A549 (cell line): ENCODE measurements at regions not wholly inside any gene's neighbourhood (a gene's known extent, or its start where the extent isn't known, plus 50 kb on each side); places are given as distances from the start of the nearest gene placed in this dataset.
A peak's percentile ranks its signal among the peaks of the same experiment; 100 is the strongest.

Source experiments
- ATAC-seq, 2 experiments: fragments of 200-7000 bp in 1 of 2; fragments of >200 bp in 1 of 2; cut with Nextera tagmentation in 1 of 2; cut with Tn5 transposase in 1 of 2; 3 replicates each; pipeline versions ENCODE4 v1.8.0 to v1.9.1; 2018 to 2020; ENCODE audit warnings: mild to moderate bottlenecking in 1 of 2, moderate library complexity in 1 of 2
- CTCF ChIA-PET: fragments of 300-600 bp; sonication (Branson Sonifier 250); formaldehyde crosslinking; extraction: SDS; loops from one replicate; lab custom pipeline; 2021; ENCODE audit warnings: antibody characterized with exemption, inconsistent platforms; lab: Yijun Ruan, JAX
- POLR2A ChIA-PET: fragments of 350-600 bp; formaldehyde crosslinking; extraction: SDS; loops from one replicate; lab custom pipeline; 2021; ENCODE audit warnings: antibody characterized with exemption, inconsistent platforms; lab: Yijun Ruan, JAX
- DNase-seq, 2 experiments: peaks; one replicate each; pipeline versions ENCODE4 v3.0.0 to v3.0.0-alpha.2; 2011 to 2016; ENCODE audit warnings: low read depth in 1 of 2, low spot score in 1 of 2
- FAIRE-seq: peaks from 2 replicates; lab custom pipeline; 2011; peaks lifted over from hg19 to GRCh38; lab: Jason Lieb, UNC
- H3K27ac ChIP-seq, 2 experiments: fragments of >200 bp; sonication (Bioruptor Twin); formaldehyde crosslinking; 3 replicates each; pipeline ENCODE4 v1.5.1; 2016 to 2017
- H3K4me1 ChIP-seq: fragments of >200 bp; sonication (Bioruptor Twin); formaldehyde crosslinking; 3 replicates; pipeline ENCODE4 v1.6.1; 2016
- H3K4me2 ChIP-seq: fragments of >200 bp; sonication (Bioruptor Twin); formaldehyde crosslinking; 3 replicates; pipeline ENCODE4 v1.6.1; 2016
- H3K4me3 ChIP-seq: fragments of >200 bp; sonication (Bioruptor Twin); formaldehyde crosslinking; 3 replicates; pipeline ENCODE4 v1.5.1; 2016
- H3K9me3 ChIP-seq: fragments of >200 bp; sonication (Bioruptor Twin); formaldehyde crosslinking; 3 replicates; pipeline ENCODE4 v1.6.1; 2016
- BCL3 ChIP-seq: fragments of >200 bp; sonication (Bioruptor Twin); formaldehyde crosslinking; IDR thresholded peaks from 3 replicates; pipeline ENCODE4 v1.6.1; 2016
- BHLHE40 ChIP-seq: IDR thresholded peaks from 2 replicates; pipeline ENCODE4 v1.6.1; 2012; ENCODE audit warnings: low read depth, low read length, inconsistent platforms
- CBX2 ChIP-seq: fragments of 200-600 bp; sonication (generic); IDR thresholded peaks from 2 replicates; pipeline ENCODE4 v1.6.1; 2016; ENCODE audit warnings: low read depth, mild to moderate bottlenecking, borderline replicate concordance
- CEBPB ChIP-seq, 2 experiments: fragments of >200 bp in 1 of 2; sonication (Bioruptor Twin) in 1 of 2; formaldehyde crosslinking in 1 of 2; IDR thresholded peaks; 2 replicates each; pipeline ENCODE4 v1.6.1; 2012 to 2016
- CHD4 ChIP-seq: fragments of 200-600 bp; sonication (generic); IDR thresholded peaks from 2 replicates; pipeline ENCODE4 v1.6.1; 2016; ENCODE audit warnings: antibody characterized with exemption, mild to moderate bottlenecking, borderline replicate concordance
- E2F6 ChIP-seq: IDR thresholded peaks from 2 replicates; pipeline ENCODE4 v1.6.1; 2012; ENCODE audit warnings: low read depth, borderline replicate concordance
- EHF ChIP-seq: fragments of 250-450 bp; sonication (Bioruptor Pico); IDR thresholded peaks from 2 replicates; pipeline ENCODE4 v1.5.0; 2020; ENCODE audit warnings: mild to moderate bottlenecking
- EHMT2 ChIP-seq: fragments of 200-600 bp; sonication (generic); IDR thresholded peaks from 2 replicates; pipeline ENCODE4 v1.6.1; 2016; ENCODE audit warnings: antibody characterized with exemption, low read depth, mild to moderate bottlenecking, moderate library complexity
- ELK1 ChIP-seq: fragments of 150-350 bp; IDR thresholded peaks from 2 replicates; pipeline ENCODE4 v1.6.1; 2014; ENCODE audit warnings: low read depth, mild to moderate bottlenecking, low read length
- EP300 ChIP-seq, 2 experiments: fragments of >200 bp; sonication (Bioruptor Twin); formaldehyde crosslinking; IDR thresholded peaks; 2 replicates in 1 of 2; 3 replicates in 1 of 2; pipeline ENCODE4 v1.6.1; 2016 to 2017
- ESRRA ChIP-seq: fragments of 150-350 bp; IDR thresholded peaks from 2 replicates; pipeline ENCODE4 v1.6.1; 2014; ENCODE audit warnings: mild to moderate bottlenecking, low read length, borderline replicate concordance
- GATA3 ChIP-seq: IDR thresholded peaks from 2 replicates; pipeline ENCODE4 v1.6.1; 2012; ENCODE audit warnings: borderline replicate concordance
- HDAC2 ChIP-seq: fragments of 200-600 bp; sonication (generic); IDR thresholded peaks from 2 replicates; pipeline ENCODE4 v1.6.1; 2016
- JUN ChIP-seq, 2 experiments: fragments of >200 bp; sonication (Bioruptor Twin); formaldehyde crosslinking; IDR thresholded peaks; 2 replicates in 1 of 2; 3 replicates in 1 of 2; pipeline ENCODE4 v1.6.1; 2016 to 2017
- JUNB ChIP-seq: fragments of >200 bp; sonication (Bioruptor Twin); formaldehyde crosslinking; IDR thresholded peaks from 2 replicates; pipeline ENCODE4 v1.6.1; 2016
- KDM1A ChIP-seq: fragments of 200-600 bp; sonication (generic); IDR thresholded peaks from 2 replicates; pipeline ENCODE4 v1.6.1; 2016; ENCODE audit warnings: low read depth, mild to moderate bottlenecking
- MAFK ChIP-seq: fragments of 450-650 bp; IDR thresholded peaks from 2 replicates; pipeline ENCODE4 v1.6.1; 2014; ENCODE audit not compliant: partially characterized antibody
- MAX ChIP-seq: IDR thresholded peaks from 2 replicates; pipeline ENCODE4 v1.6.1; 2012
- POLR2A ChIP-seq: IDR thresholded peaks from 2 replicates; pipeline ENCODE4 v1.6.1; 2012; ENCODE audit warnings: mild to moderate bottlenecking, low read length
- RARB ChIP-seq: fragments of 250-450 bp; sonication (Bioruptor Pico); IDR thresholded peaks from 2 replicates; pipeline ENCODE4 v1.8.0; 2021; ENCODE audit warnings: mild to moderate bottlenecking, moderate library complexity
- SREBF2 ChIP-seq: fragments of 450-650 bp; IDR thresholded peaks from 2 replicates; pipeline ENCODE4 v1.6.1; 2014; ENCODE audit warnings: mild to moderate bottlenecking, moderate library complexity
- TP53 ChIP-seq: fragments of 250-450 bp; sonication (Bioruptor Pico); IDR thresholded peaks from 2 replicates; pipeline ENCODE4 v1.5.0; 2021; ENCODE audit warnings: mild to moderate bottlenecking, moderate library complexity
- ZC3H11A ChIP-seq: fragments of 450-650 bp; IDR thresholded peaks from 2 replicates; pipeline ENCODE4 v1.6.1; 2014; ENCODE audit warnings: antibody characterized with exemption, mild to moderate bottlenecking
- ZFP36 ChIP-seq: fragments of 450-650 bp; IDR thresholded peaks from 2 replicates; pipeline ENCODE4 v1.6.1; 2014; ENCODE audit warnings: borderline replicate concordance; ENCODE audit not compliant: partially characterized antibody
- ZNF302 ChIP-seq: fragments of 250-450 bp; sonication (Bioruptor Pico); IDR thresholded peaks from 2 replicates; pipeline ENCODE4 v1.9.0; 2021; ENCODE audit warnings: inconsistent platforms, mild to moderate bottlenecking, moderate library complexity
- ZSCAN20 ChIP-seq: fragments of 250-450 bp; sonication (Bioruptor Pico); IDR thresholded peaks from 2 replicates; pipeline ENCODE4 v1.8.0; 2022; ENCODE audit warnings: mild to moderate bottlenecking, moderate library complexity
- WGBS: methylation state at CpG from one replicate; pipeline ENCODE4 v1.1.6; 2017; ENCODE audit errors: missing lambda C conversion rate; 5-methylcytosine and 5-hydroxymethylcytosine counted together

- Histone ChIP-seq H3K27ac (peak overlapping the region; percentile 88 to 91), H3K9me3 (no peaks in the 10 kb centered on the region), H3K4me1 (peaks cover 63% of the 10 kb centered on the region), H3K4me3 (peak overlapping the region; percentile 46), H3K4me2 (peak overlapping the region; percentile 92)
- peak; percentile 4 to 17; a peak in 3 of 6 replicates for ATAC-seq
- ChIA-PET POLR2A (interaction anchor here (0.9 kb wide), 1 partner anchor 49 kb away, joined by 3 read pairs; no protein-coding TSS in a partner anchor), CTCF (interaction anchor here (1.0 to 1.7 kb wide), 5 partner anchors 127 to 480 kb away, joined by 3 to 5 read pairs (median 3); no protein-coding TSS in a partner anchor)
- peak; percentile 55 to 59 for DNase-seq
- WGBS = 23% methylated on average over 35 of the region's 47 CpGs
- FAIRE-seq = no peak
- TF ChIP-seq EP300 (IDR thresholded peaks at IDR 0.05) = no peak
- no peak for TF ChIP-seq CBX2
- TF ChIP-seq GATA3 = 0 out of 2 replicates have a peak, but pooled peaks have one; percentile 10
Observed at GRCh38 chr12:124517260-124518050, 50.0 kb downstream of the NCOR2 start.

GRCh38 chr12:124516850-124517249, 50.6 kb downstream of the NCOR2 start:
- 0 out of 2 replicates have a peak, but pooled peaks have one; percentile 32 for TF ChIP-seq TP53
- TF ChIP-seq HDAC2 = peak; percentile 77
- no peak for TF ChIP-seq E2F6
- peak; percentile 22; the same call in 1 of the 2 replicates for TF ChIP-seq ESRRA
- peak; percentile 67; the same call in 1 of the 2 replicates for TF ChIP-seq CHD4
- TF ChIP-seq ZFP36 = peak; percentile 55
- no peak for TF ChIP-seq EHMT2
- peak; percentile 88 for TF ChIP-seq KDM1A
- 80% methylated on average over 6 of the region's 6 CpGs for WGBS
- FAIRE-seq = no peak
- peaks cover 68% of the 10 kb centered on the region for H3K4me1 ChIP-seq
- H3K9me3 ChIP-seq = no peaks in the 10 kb centered on the region
- no peak for ATAC-seq
- no peak for DNase-seq
- CTCF ChIA-PET = interaction anchor here (0.9 to 1.5 kb wide), 3 partner anchors 24 to 480 kb away, joined by 3 to 5 read pairs (median 3); no protein-coding TSS in a partner anchor
- peak overlapping the region; percentile 88 to 91 for H3K27ac ChIP-seq
- peak overlapping the region; percentile 46 for H3K4me3 ChIP-seq
- POLR2A ChIA-PET = no interaction called here
- H3K4me2 ChIP-seq = peak overlapping the region; percentile 92

- Histone ChIP-seq H3K4me3 (no peak overlapping the region), H3K4me1 (peaks cover 68% of the 10 kb centered on the region), H3K4me2 (no peak overlapping the region), H3K9me3 (no peaks in the 10 kb centered on the region), H3K27ac (peak overlapping the region in 1 of 2 experiments; percentile 91; a peak in 3 of 6 replicates)
- no peak for ATAC-seq
- no peak for FAIRE-seq
- CTCF ChIA-PET = interaction anchor here (0.9 to 1.0 kb wide), 2 partner anchors 25 to 252 kb away, joined by 3 read pairs; no protein-coding TSS in a partner anchor
- TF ChIP-seq ZNF302 (CRISPR knock-in tag) (no peak), JUNB (no peak), BCL3 (no peak), BHLHE40 (no peak), POLR2A (no peak), ZC3H11A (no peak), JUN (IDR thresholded peaks at IDR 0.05) (no peak), CBX2 (no peak), ESRRA (no peak), EHF (CRISPR knock-in tag) (no peak), MAX (no peak), ZSCAN20 (CRISPR knock-in tag) (no peak), TP53 (no peak), MAFK (no peak), E2F6 (no peak), CHD4 (no peak), ELK1 (no peak), CEBPB (IDR thresholded peaks at IDR 0.05) (no peak), RARB (CRISPR knock-in tag) (no peak), SREBF2 (no peak)
- POLR2A ChIA-PET = no interaction called here
- WGBS = 91% methylated on average over 13 of the region's 15 CpGs
- DNase-seq = no peak
Observed at GRCh38 chr12:124515981-124516380, 51.4 kb downstream of the NCOR2 start.
